HG03575 (cell line): ENCODE measurements at regions not wholly inside any gene's neighbourhood (a gene's known extent, or its start where the extent isn't known, plus 50 kb on each side); places are given as distances from the start of the nearest gene placed in this dataset.
A peak's percentile ranks its signal among the peaks of the same experiment; 100 is the strongest.
"Not testable (repeated sequence)": the region's sequence is repeated elsewhere in the genome, so short reads cannot be mapped to it uniquely, and the experiment has no call there.

ENCODE experiments used
- ATAC-seq: cut with Tn5 transposase; IDR thresholded peaks from one replicate; pipeline ENCODE4 v1.9.1; 2021; ENCODE audit not compliant: unreplicated experiment, insufficient number of reproducible peaks, low FRiP score; ENCODE audit errors: extremely low read depth

- no peak for ATAC-seq
These were observed 288.3 kb upstream of the NR2F2 start for GRCh38 chr15:96041982-96042733.

GRCh38 chr15:96042734-96043224 is 287.7 kb upstream of the NR2F2 start:
- peak; percentile 68 for ATAC-seq

- ATAC-seq = no peak
These were observed 286.8 kb upstream of the NR2F2 start for GRCh38 chr15:96043591-96044171.

- ATAC-seq = no peak
These were observed 283.8 kb upstream of the NR2F2 start for GRCh38 chr15:96046620-96047240.

GRCh38 chr15:96047255-96047931 is 283.1 kb upstream of the NR2F2 start:
- ATAC-seq = no peak

GRCh38 chr15:96049323-96049722 is 281.2 kb upstream of the NR2F2 start:
- ATAC-seq = no peak

- ATAC-seq = no peak
These were observed 280.7 kb upstream of the NR2F2 start for GRCh38 chr15:96049766-96050165.

- no peak for ATAC-seq
These were observed 278.9 kb upstream of the NR2F2 start for GRCh38 chr15:96051598-96051997.

GRCh38 chr15:96052154-96052553 is 278.3 kb upstream of the NR2F2 start:
- no peak for ATAC-seq

- ATAC-seq = no peak
These were observed 277.9 kb upstream of the NR2F2 start for GRCh38 chr15:96052572-96053030.

- ATAC-seq = no peak
These were observed 277.3 kb upstream of the NR2F2 start for GRCh38 chr15:96053031-96053780.

GRCh38 chr15:96053781-96054428 is 276.6 kb upstream of the NR2F2 start:
- no peak for ATAC-seq

GRCh38 chr15:96054621-96055020 is 275.9 kb upstream of the NR2F2 start:
- no peak for ATAC-seq

- peak; percentile 89 for ATAC-seq
These were observed 272.2 kb upstream of the NR2F2 start for GRCh38 chr15:96058103-96058851.

GRCh38 chr15:96058852-96059103 is 271.7 kb upstream of the NR2F2 start:
- not testable (repeated sequence) for ATAC-seq

GRCh38 chr15:96060591-96060990 is 269.9 kb upstream of the NR2F2 start:
- ATAC-seq = not testable (repeated sequence)

GRCh38 chr15:96064351-96064756 is 266.1 kb upstream of the NR2F2 start:
- ATAC-seq = no peak

GRCh38 chr15:96066126-96066525 is 264.4 kb upstream of the NR2F2 start:
- ATAC-seq = no peak
